AG09319 (cell line): ENCODE measurements at regions not wholly inside any gene's neighbourhood (a gene's known extent, or its start where the extent isn't known, plus 50 kb on each side); places are given as distances from the start of the nearest gene placed in this dataset.

Source experiments
- DNase-seq: peaks from one replicate; pipeline ENCODE4 v3.0.0-alpha.2; 2010; ENCODE audit warnings: low read depth; ENCODE audit errors: extremely low read depth
- TF ChIP-seq, protein P1 (sequence below): IDR thresholded peaks from 2 replicates; pipeline ENCODE4 v1.5.1; 2011; ENCODE audit warnings: low read depth, mild to moderate bottlenecking, inconsistent platforms, low read length, moderate library complexity

DNA sequence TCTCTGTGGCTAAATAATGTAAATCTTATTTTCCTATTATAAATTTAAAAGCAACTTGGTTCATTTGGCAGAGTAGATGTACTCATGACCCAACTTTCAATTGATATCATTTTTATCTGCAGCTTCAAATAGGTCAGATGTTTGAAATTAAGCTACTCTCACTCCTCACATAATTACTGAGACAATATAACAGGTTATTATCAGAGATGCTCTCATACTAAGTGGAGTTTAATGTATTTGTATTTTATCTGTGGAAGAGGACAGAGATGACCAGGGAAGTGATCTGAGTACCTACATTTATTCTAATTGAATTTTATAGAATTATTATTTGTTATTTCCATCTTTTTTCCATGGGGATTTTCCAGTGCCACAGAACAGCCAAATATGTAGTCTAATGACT, 177.4 kb upstream of the PRLR start:
- DNase-seq, result no peak
- TF ChIP-seq, protein P1, sequence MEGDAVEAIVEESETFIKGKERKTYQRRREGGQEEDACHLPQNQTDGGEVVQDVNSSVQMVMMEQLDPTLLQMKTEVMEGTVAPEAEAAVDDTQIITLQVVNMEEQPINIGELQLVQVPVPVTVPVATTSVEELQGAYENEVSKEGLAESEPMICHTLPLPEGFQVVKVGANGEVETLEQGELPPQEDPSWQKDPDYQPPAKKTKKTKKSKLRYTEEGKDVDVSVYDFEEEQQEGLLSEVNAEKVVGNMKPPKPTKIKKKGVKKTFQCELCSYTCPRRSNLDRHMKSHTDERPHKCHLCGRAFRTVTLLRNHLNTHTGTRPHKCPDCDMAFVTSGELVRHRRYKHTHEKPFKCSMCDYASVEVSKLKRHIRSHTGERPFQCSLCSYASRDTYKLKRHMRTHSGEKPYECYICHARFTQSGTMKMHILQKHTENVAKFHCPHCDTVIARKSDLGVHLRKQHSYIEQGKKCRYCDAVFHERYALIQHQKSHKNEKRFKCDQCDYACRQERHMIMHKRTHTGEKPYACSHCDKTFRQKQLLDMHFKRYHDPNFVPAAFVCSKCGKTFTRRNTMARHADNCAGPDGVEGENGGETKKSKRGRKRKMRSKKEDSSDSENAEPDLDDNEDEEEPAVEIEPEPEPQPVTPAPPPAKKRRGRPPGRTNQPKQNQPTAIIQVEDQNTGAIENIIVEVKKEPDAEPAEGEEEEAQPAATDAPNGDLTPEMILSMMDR, result no peak

DNA sequence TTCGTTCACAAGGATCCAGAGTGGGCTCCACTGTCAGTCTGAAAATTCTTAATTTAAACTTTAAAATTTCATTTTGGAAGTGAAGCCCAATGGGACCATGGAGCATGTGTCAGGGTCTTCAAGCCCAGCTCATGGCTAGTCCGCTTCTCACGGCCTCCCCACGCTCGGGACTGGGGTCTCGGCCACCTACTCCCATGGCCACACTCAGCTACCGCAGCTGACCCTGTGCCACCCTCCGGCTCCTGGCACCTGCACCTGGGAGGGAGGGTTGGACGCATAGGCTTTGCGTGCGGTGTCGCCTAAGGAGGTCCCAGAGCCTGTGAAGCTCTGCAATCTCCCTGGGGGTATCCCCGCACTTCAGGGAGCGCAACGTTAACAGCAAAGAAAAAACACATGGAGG, 175.7 kb upstream of the PRLR start:
- TF ChIP-seq, protein P1, result no peak
- DNase-seq, result no peak

DNA sequence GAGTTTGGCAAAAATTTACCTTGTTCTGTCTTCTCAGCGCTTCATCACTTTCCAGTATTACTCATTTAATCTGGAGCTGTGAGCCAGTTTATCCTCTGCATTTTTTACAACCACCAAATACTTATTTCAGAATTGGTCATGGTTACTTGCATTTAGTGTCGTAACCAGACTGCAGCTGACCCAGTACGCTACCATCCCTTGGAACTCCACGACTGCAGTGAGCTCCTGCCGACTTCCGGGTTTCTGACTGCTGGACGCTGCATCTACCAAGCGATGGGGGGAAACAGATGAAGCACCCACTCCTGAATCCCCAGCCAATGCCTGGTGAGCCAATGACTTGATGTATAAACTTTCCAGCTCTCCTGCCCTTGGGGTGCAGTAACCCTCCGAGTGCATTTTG, 174.4 kb upstream of the PRLR start:
- no peak for DNase-seq
- TF ChIP-seq, protein P1, result no peak

DNA sequence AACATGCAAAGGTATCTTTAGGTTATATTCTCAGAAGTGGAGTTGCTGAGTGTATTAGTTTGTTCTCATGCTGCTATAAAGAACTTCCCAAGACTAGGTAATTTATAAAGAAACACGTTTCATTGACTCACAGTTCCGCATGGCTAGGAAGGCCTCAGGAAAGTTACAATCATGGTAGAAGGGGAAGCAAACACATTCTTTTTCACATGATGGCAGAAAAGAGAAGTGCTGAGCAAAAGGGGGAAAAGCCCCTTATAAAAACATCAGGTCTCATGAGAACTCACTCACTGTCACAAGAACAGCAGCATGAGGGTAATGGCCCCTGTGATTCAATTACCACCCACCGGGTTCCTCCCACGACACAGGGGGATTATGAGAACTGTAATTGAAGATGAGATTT, 163.6 kb upstream of the PRLR start:
- TF ChIP-seq, protein P1, result no peak
- no peak for DNase-seq

DNA sequence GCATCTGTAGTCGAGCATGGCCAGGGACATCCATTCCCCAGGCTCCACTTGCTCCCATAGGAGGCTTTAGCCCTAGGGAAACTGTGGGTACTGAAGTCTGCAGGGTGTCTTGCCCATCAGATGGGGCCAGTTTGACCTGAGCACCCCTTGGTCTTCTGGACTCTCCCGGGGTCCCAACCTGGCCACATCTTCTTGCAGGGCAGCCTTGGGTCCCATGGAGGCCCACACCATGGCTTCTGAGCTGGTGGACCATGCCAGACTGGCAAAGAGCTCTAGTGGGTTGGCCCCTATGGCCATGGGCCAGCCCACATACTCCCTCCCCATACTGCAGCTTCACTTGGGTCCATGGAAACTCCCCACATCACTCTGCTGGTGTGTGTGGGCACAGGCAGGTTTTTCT, 154.4 kb upstream of the PRLR start:
- TF ChIP-seq, protein P1, result no peak
- no peak for DNase-seq

DNA sequence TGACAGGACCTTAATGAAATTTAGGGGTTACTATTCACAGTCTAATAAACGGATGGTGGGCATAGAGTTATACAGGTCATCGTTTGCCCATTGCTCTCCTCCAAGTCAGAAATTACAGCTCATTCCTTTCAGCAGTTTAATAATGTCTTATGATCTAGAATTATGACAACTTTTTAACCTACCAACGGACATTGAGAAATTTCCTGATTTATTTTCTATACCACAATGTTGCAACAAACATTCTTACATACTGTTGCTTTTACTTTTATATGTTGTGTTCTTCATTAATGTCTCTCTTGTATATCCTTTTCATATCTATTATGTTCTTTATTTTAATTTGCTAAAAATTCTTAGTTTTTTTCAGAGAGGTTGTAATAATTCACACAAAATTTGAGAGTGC, 152.8 kb upstream of the PRLR start:
- TF ChIP-seq, protein P1, result no peak
- DNase-seq, result no peak

DNA sequence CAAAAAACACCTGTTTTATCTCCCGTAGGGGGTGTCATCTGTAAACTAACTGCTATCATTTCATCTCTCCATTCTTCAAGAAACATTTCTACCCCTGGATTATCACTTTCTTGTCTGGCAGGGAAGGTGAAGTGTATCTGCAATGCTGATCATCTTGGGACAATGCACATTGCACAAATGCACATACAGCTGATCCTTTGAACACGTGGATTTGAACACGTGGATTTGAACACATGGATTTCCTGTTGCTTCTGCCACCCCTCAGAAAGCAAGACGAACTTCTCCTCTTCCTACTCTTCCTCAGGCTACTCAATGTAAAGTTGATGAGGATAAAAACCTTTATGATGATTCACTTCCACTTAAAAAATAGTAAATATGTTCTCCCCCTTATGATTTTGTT, 147.4 kb upstream of the PRLR start:
- DNase-seq, result no peak
- TF ChIP-seq, protein P1, result no peak
